ENCODE measurements at regions not wholly inside any gene's neighbourhood (a gene's known extent, or its start where the extent isn't known, plus 50 kb on each side); places are given as distances from the start of the nearest gene placed in this dataset.

DNA sequence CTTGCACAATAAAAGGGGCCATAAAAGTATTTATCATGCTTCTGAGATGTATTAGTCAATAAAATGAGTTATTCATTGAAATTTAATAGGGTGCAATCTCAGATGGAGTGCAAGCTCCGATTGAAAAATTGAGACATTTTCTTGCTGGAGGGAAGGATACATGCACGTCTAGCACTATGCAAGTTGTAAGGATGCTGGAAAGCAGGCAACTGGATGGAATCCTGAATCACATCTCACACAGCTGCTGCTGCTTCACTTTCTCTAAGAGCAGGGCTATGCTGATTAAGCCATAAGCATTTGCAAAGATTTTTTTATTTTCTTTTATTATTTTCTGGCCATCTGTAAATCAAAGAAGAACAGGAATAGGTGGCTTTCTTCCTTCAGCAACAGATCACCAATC is 308.8 kb upstream of the EPHA7 start:
- Histone ChIP-seq H3K9me3 (ENCODE audit: control insufficient read depth in 3 of 3, low read length in 3 of 3) (no peaks in the 10 kb centered on the region), H3K27ac (ENCODE audit: low read depth, low read length) (no peak overlapping the region), H3K36me3 (ENCODE audit: control insufficient read depth in 3 of 3, insufficient read depth in 3 of 3, low read length in 3 of 3) (no peaks in the 10 kb centered on the region), H3K4me3 (ENCODE audit: low read length in 3 of 3) (no peak overlapping the region), H3K4me1 (ENCODE audit: control insufficient read depth in 3 of 3, insufficient read depth in 3 of 3, low read length in 3 of 3) (no peaks in the 10 kb centered on the region), H3K27me3 (ENCODE audit: control insufficient read depth in 3 of 3, insufficient read depth in 3 of 3, low read length in 3 of 3) (no peaks in the 10 kb centered on the region), H3K9ac (ENCODE audit: low read depth in 1 of 3, low read length in 3 of 3) (no peak overlapping the region)

DNA sequence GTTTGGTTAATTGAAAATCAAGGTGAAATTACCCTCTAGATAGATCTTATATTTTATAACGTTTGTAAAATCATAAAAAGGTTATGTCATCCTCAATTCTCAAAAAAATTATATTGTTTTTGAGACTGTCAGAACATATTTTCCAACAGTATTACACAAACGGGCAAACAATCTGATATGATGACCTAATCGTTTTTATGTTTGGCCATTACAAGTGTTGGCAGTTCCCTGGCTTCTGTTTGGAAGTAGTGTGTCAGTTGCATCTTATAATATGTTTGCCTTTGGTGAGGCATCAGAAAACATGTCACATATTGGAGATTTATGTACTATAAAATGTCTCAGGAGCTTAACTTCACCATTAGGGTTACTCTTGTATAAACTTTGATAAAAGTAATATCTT is 308.1 kb upstream of the EPHA7 start:
- Histone ChIP-seq H3K4me3 (ENCODE audit: low read length in 3 of 3) (no peak overlapping the region), H3K27me3 (ENCODE audit: control insufficient read depth in 3 of 3, insufficient read depth in 3 of 3, low read length in 3 of 3) (no peaks in the 10 kb centered on the region), H3K36me3 (ENCODE audit: control insufficient read depth in 3 of 3, insufficient read depth in 3 of 3, low read length in 3 of 3) (no peaks in the 10 kb centered on the region), H3K27ac (ENCODE audit: low read depth, low read length) (no peak overlapping the region), H3K4me1 (ENCODE audit: control insufficient read depth in 3 of 3, insufficient read depth in 3 of 3, low read length in 3 of 3) (no peaks in the 10 kb centered on the region), H3K9me3 (ENCODE audit: control insufficient read depth in 3 of 3, low read length in 3 of 3) (no peaks in the 10 kb centered on the region), H3K9ac (ENCODE audit: low read depth in 1 of 3, low read length in 3 of 3) (no peak overlapping the region)

DNA sequence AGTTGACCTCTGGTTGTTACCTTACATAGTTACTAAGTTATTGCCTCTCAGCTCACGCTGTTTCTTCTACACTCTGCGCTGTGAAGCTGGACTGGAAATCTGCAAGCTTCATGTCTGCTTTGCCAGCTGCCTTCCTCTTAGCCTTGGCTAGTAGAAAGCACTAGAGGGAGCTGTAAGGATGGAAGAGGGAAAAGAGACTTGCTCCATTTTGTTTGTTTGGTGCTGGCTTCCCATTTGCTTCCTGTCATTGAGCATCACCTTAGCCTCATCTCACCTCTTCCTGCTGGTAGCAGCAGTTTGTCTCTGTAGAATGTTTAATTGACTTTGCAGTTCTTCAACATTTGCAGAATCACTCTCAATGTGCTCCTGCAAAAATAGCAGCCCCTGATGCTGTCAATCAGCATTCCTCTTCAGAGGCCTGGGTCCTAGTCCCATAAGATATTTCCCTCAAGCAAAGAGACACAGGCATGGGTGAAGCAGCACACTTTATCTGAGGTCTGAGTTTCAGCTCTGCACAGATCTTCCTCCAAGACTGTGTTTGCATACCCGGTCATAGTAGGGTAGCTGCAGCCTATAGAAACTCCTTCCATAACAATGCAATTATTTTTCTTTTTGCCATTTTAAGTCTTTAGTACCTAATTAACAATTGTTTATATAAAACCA is 302.2 kb upstream of the EPHA7 start:
- Histone ChIP-seq H3K27ac (ENCODE audit: low read depth, low read length) (no peak overlapping the region), H3K9me3 (ENCODE audit: control insufficient read depth in 3 of 3, low read length in 3 of 3) (no peaks in the 10 kb centered on the region), H3K4me1 (ENCODE audit: control insufficient read depth in 3 of 3, insufficient read depth in 3 of 3, low read length in 3 of 3) (no peaks in the 10 kb centered on the region), H3K36me3 (ENCODE audit: control insufficient read depth in 3 of 3, insufficient read depth in 3 of 3, low read length in 3 of 3) (no peaks in the 10 kb centered on the region), H3K4me3 (ENCODE audit: low read length in 3 of 3) (no peak overlapping the region), H3K27me3 (ENCODE audit: control insufficient read depth in 3 of 3, insufficient read depth in 3 of 3, low read length in 3 of 3) (no peaks in the 10 kb centered on the region), H3K9ac (ENCODE audit: low read depth in 1 of 3, low read length in 3 of 3) (no peak overlapping the region)

DNA sequence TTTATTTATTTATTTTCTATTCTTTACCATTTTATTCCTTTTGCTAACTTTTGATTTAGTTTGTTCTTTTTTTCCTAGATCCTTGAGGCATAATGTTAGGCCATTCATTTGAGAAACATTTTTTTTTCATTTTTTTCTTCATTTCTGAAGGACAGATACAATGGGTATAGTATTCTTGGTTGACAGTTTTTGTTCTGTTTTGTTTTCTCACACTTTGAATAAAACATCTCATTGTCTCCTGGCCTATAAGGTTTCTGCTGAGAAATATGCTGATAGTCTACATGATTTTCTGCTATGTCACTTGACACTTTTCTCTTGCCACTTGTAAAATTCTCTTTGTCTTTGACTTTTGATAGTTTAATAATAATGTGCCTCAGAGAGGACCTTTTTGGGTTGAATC is 294.6 kb upstream of the EPHA7 start:
- H3K9me3 ChIP-seq (ENCODE audit: control insufficient read depth in 3 of 3, low read length in 3 of 3) = peaks cover 0 to 7% (median 4%) of the 10 kb centered on the region in 3 donors
- H3K27me3 ChIP-seq (ENCODE audit: control insufficient read depth in 3 of 3, insufficient read depth in 3 of 3, low read length in 3 of 3) = no peaks in the 10 kb centered on the region
- H3K27ac ChIP-seq (ENCODE audit: low read depth, low read length) = no peak overlapping the region
- no peak overlapping the region for H3K4me3 ChIP-seq (ENCODE audit: low read length in 3 of 3)
- H3K9ac ChIP-seq (ENCODE audit: low read depth in 1 of 3, low read length in 3 of 3) = no peak overlapping the region
- H3K36me3 ChIP-seq (ENCODE audit: control insufficient read depth in 3 of 3, insufficient read depth in 3 of 3, low read length in 3 of 3) = no peaks in the 10 kb centered on the region
- no peaks in the 10 kb centered on the region for H3K4me1 ChIP-seq (ENCODE audit: control insufficient read depth in 3 of 3, insufficient read depth in 3 of 3, low read length in 3 of 3)

DNA sequence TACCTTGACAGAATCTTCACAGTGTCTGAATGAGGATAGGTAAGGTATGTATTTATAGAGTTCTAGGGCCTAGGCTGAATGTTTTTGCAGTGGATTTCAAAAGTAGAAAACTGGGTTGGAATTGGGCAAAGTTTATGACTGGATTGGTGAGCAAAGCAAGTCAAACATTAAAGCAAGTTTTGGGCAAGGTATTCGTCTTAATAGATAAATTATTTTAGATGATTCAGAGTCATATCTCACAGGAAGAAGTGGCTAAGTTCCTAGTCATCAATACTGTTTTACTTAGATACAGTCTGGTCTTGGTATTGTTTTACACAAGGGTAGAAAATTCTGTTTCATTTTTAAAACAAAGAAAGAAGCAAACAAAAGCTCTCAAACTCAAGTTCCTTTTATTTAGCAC is 284.1 kb upstream of the EPHA7 start:
- Histone ChIP-seq H3K4me1 (ENCODE audit: control insufficient read depth in 3 of 3, insufficient read depth in 3 of 3, low read length in 3 of 3) (no peaks in the 10 kb centered on the region), H3K9ac (ENCODE audit: low read depth in 1 of 3, low read length in 3 of 3) (no peak overlapping the region), H3K9me3 (ENCODE audit: control insufficient read depth in 3 of 3, low read length in 3 of 3) (no peaks in the 10 kb centered on the region), H3K36me3 (ENCODE audit: control insufficient read depth in 3 of 3, insufficient read depth in 3 of 3, low read length in 3 of 3) (no peaks in the 10 kb centered on the region), H3K27me3 (ENCODE audit: control insufficient read depth in 3 of 3, insufficient read depth in 3 of 3, low read length in 3 of 3) (no peaks in the 10 kb centered on the region), H3K4me3 (ENCODE audit: low read length in 3 of 3) (no peak overlapping the region), H3K27ac (ENCODE audit: low read depth, low read length) (no peak overlapping the region)

DNA sequence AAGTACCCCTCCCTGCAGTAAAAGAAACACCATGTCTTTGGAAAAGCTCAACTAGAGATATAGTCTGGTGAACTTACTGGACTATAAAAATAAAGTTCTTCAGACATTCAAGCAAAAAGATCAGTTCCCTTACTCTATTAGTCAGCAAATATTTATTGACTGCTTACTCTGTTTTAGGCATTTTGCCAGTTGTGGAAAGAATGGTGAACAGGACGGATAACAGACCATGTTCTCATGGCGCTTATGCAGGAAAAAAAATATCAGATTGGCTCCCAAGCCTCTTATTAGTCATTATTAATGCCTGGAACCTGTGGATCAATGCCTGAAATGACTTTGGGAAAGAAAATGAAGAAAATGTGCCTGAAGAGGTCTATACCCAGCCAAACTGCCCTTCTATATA is 282.2 kb upstream of the EPHA7 start:
- H3K4me3 ChIP-seq (ENCODE audit: low read length in 3 of 3) = no peak overlapping the region
- H3K36me3 ChIP-seq (ENCODE audit: control insufficient read depth in 3 of 3, insufficient read depth in 3 of 3, low read length in 3 of 3) = no peaks in the 10 kb centered on the region
- no peaks in the 10 kb centered on the region for H3K4me1 ChIP-seq (ENCODE audit: control insufficient read depth in 3 of 3, insufficient read depth in 3 of 3, low read length in 3 of 3)
- H3K27ac ChIP-seq (ENCODE audit: low read depth, low read length) = no peak overlapping the region
- no peak overlapping the region for H3K9ac ChIP-seq (ENCODE audit: low read depth in 1 of 3, low read length in 3 of 3)
- H3K27me3 ChIP-seq (ENCODE audit: control insufficient read depth in 3 of 3, insufficient read depth in 3 of 3, low read length in 3 of 3) = no peaks in the 10 kb centered on the region
- no peaks in the 10 kb centered on the region for H3K9me3 ChIP-seq (ENCODE audit: control insufficient read depth in 3 of 3, low read length in 3 of 3)

DNA sequence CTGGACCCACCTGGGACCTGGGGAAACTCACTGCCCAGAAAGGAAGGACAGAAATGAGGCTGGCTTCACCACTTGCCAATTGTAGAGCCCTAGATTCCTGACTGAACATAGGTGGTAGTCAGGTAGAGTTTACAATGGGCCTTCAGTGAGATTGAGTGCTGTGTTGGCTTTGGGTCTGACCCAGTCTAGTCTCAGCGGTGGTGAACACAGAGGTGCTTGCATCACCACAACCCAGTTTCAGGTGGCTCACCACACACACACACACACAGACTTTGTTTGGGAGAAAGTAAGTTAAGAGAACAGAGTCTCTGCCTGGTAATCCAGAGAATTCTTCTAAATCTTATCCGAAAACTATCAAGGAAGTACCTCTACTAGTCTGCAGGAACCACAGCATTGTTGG is 266.1 kb upstream of the EPHA7 start:
- H3K9ac ChIP-seq (ENCODE audit: low read depth in 1 of 3, low read length in 3 of 3) = no peak overlapping the region
- H3K36me3 ChIP-seq (ENCODE audit: control insufficient read depth in 3 of 3, insufficient read depth in 3 of 3, low read length in 3 of 3) = no peaks in the 10 kb centered on the region
- no peaks in the 10 kb centered on the region for H3K4me1 ChIP-seq (ENCODE audit: control insufficient read depth in 3 of 3, insufficient read depth in 3 of 3, low read length in 3 of 3)
- H3K9me3 ChIP-seq (ENCODE audit: control insufficient read depth in 3 of 3, low read length in 3 of 3) = peaks cover 0 to 2% (median 0%) of the 10 kb centered on the region in 3 donors
- H3K27me3 ChIP-seq (ENCODE audit: control insufficient read depth in 3 of 3, insufficient read depth in 3 of 3, low read length in 3 of 3) = no peaks in the 10 kb centered on the region
- H3K27ac ChIP-seq (ENCODE audit: low read depth, low read length) = no peak overlapping the region
- H3K4me3 ChIP-seq (ENCODE audit: low read length in 3 of 3) = no peak overlapping the region

DNA sequence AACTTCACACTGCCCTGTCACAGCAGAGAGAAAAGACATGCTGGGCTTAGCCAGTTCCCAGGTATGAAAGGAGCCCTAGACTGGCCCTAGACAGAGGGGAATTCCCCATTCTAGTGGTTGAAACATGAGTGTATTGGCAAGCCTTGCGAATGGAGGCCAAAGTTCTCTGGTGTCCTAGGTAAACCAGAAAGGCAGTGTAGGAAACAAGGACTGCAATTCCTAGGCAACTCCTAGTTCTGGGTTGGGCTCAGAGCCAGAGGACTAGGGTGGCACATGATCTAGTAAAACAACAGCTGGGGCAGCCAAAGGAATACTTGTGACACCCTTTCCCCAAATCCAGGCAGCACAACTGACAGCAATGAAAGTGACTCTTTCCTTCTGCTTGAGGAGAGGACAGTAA is 265.0 kb upstream of the EPHA7 start:
- H3K27me3 ChIP-seq (ENCODE audit: control insufficient read depth in 3 of 3, insufficient read depth in 3 of 3, low read length in 3 of 3) = no peaks in the 10 kb centered on the region
- H3K4me1 ChIP-seq (ENCODE audit: control insufficient read depth in 3 of 3, insufficient read depth in 3 of 3, low read length in 3 of 3) = no peaks in the 10 kb centered on the region
- H3K9me3 ChIP-seq (ENCODE audit: control insufficient read depth in 3 of 3, low read length in 3 of 3) = peaks cover 0 to 2% (median 0%) of the 10 kb centered on the region in 3 donors
- H3K27ac ChIP-seq (ENCODE audit: low read depth, low read length) = no peak overlapping the region
- no peak overlapping the region for H3K4me3 ChIP-seq (ENCODE audit: low read length in 3 of 3)
- H3K9ac ChIP-seq (ENCODE audit: low read depth in 1 of 3, low read length in 3 of 3) = no peak overlapping the region
- H3K36me3 ChIP-seq (ENCODE audit: control insufficient read depth in 3 of 3, insufficient read depth in 3 of 3, low read length in 3 of 3) = no peaks in the 10 kb centered on the region

DNA sequence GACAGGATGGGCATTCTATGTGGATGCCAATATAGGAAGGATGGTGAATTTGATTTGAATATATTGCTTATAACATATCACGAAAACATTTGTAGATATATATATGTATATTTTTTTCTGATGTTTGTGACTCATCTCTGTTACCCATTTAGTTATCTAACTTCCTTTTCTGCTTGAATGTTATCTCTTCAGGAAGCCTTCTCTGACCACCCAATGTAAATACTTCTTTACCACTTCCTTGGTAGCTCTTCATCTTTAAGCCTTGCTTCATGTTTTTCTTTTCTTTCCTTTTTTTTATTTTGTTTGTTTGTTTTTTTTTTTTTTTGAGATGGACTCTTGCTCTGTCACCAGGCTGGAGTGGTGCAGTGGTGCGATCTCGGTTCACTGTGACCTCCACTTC is 260.5 kb upstream of the EPHA7 start:
- no peaks in the 10 kb centered on the region for H3K27me3 ChIP-seq (ENCODE audit: control insufficient read depth in 3 of 3, insufficient read depth in 3 of 3, low read length in 3 of 3)
- no peak overlapping the region for H3K9ac ChIP-seq (ENCODE audit: low read depth in 1 of 3, low read length in 3 of 3)
- H3K36me3 ChIP-seq (ENCODE audit: control insufficient read depth in 3 of 3, insufficient read depth in 3 of 3, low read length in 3 of 3) = no peaks in the 10 kb centered on the region
- no peaks in the 10 kb centered on the region for H3K4me1 ChIP-seq (ENCODE audit: control insufficient read depth in 3 of 3, insufficient read depth in 3 of 3, low read length in 3 of 3)
- no peak overlapping the region for H3K27ac ChIP-seq (ENCODE audit: low read depth, low read length)
- H3K4me3 ChIP-seq (ENCODE audit: low read length in 3 of 3) = no peak overlapping the region
- peaks cover 0 to 2% (median 0%) of the 10 kb centered on the region in 3 donors for H3K9me3 ChIP-seq (ENCODE audit: control insufficient read depth in 3 of 3, low read length in 3 of 3)

DNA sequence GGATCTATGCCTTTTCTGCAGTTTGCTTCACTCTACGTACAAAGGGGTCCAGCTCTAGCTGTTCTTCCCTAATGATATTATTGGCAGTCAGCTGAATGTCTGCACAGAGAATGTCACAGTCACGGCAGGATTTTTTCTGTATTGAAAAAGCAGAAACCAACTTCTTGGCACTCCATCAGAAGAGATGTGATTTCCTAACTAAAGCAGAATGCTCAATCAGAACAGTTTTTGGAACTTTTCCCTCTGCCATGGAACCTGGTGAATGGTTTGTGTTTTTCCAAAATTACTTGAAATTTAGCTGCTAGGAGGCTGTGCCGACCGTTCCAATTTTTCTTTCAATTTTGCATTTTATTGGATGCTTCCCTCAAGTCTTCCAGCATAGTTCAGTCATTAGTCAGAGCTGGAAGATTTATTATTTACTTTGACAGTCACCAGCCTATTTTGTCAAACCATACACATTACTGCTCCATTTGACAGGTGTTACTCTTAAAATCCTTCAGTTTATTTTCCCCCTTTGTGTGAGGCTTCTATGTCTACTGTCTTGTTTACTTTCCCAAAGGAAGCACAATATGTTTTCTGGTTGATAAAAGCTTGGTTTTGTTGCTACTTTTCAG is 259.6 kb upstream of the EPHA7 start:
- H3K27me3 ChIP-seq (ENCODE audit: control insufficient read depth in 3 of 3, insufficient read depth in 3 of 3, low read length in 3 of 3) = no peaks in the 10 kb centered on the region
- H3K27ac ChIP-seq (ENCODE audit: low read depth, low read length) = no peak overlapping the region
- no peaks in the 10 kb centered on the region for H3K36me3 ChIP-seq (ENCODE audit: control insufficient read depth in 3 of 3, insufficient read depth in 3 of 3, low read length in 3 of 3)
- H3K4me1 ChIP-seq (ENCODE audit: control insufficient read depth in 3 of 3, insufficient read depth in 3 of 3, low read length in 3 of 3) = no peaks in the 10 kb centered on the region
- no peak overlapping the region for H3K4me3 ChIP-seq (ENCODE audit: low read length in 3 of 3)
- no peak overlapping the region for H3K9ac ChIP-seq (ENCODE audit: low read depth in 1 of 3, low read length in 3 of 3)
- peaks cover 0 to 2% (median 0%) of the 10 kb centered on the region in 3 donors for H3K9me3 ChIP-seq (ENCODE audit: control insufficient read depth in 3 of 3, low read length in 3 of 3)
